H1 (cell line): ENCODE measurements at regions not wholly inside any gene's neighbourhood (a gene's known extent, or its start where the extent isn't known, plus 50 kb on each side); places are given as distances from the start of the nearest gene placed in this dataset.

ENCODE experiments used
- CTCF ChIA-PET: fragments of 300-600 bp; sonication (Branson Sonifier 250); formaldehyde crosslinking; loops from one replicate; lab custom pipeline; 2021; ENCODE audit not compliant: partially characterized antibody; lab: Charles Lee
- POLR2A ChIA-PET: fragments of 300-600 bp; sonication (Branson Sonifier 250); formaldehyde crosslinking; loops from one replicate; lab custom pipeline; 2021; ENCODE audit warnings: inconsistent platforms; ENCODE audit not compliant: partially characterized antibody; lab: Charles Lee
- DNase-seq, 2 experiments: peaks; one replicate each; pipeline versions ENCODE4 v3.0.0 to v3.0.0-alpha.2; 2010 to 2022; ENCODE audit warnings: low spot score in 2 of 2, low read depth in 1 of 2, mixed read lengths in 1 of 2
- FAIRE-seq: peaks from 2 replicates; lab custom pipeline; 2011; peaks lifted over from hg19 to GRCh38; lab: Jason Lieb, UNC
- H2AFZ ChIP-seq: 2 replicates; pipeline ENCODE4 v1.8.1; 2012; ENCODE audit warnings: low read length, inconsistent platforms
- H2AK5ac ChIP-seq: 2 replicates; pipeline ENCODE4 v1.6.1; 2013; ENCODE audit warnings: low read depth, low read length
- H2BK120ac ChIP-seq: replicated peaks from 2 replicates; pipeline ENCODE3; 2013; ENCODE audit warnings: low read depth, low read length, inconsistent platforms
- H2BK12ac ChIP-seq: 2 replicates; pipeline ENCODE4 v1.6.1; 2013; ENCODE audit warnings: low read depth, low read length
- H2BK15ac ChIP-seq: 2 replicates; pipeline ENCODE4 v1.6.1; 2013; ENCODE audit warnings: low read length
- H2BK20ac ChIP-seq: 2 replicates; pipeline ENCODE4 v1.6.1; 2013; ENCODE audit warnings: low read length
- H2BK5ac ChIP-seq: 2 replicates; pipeline ENCODE4 v1.6.1; 2013; ENCODE audit warnings: low read depth, low read length
- H3K14ac ChIP-seq: 2 replicates; pipeline ENCODE4 v1.6.1; 2013; ENCODE audit warnings: inconsistent platforms; ENCODE audit not compliant: insufficient read length
- H3K18ac ChIP-seq: 2 replicates; pipeline ENCODE4 v1.6.1; 2013; ENCODE audit warnings: low read length; ENCODE audit errors: extremely low read depth
- H3K23ac ChIP-seq: 2 replicates; pipeline ENCODE4 v1.6.1; 2013; ENCODE audit warnings: inconsistent platforms; ENCODE audit not compliant: insufficient read length
- H3K23me2 ChIP-seq: 2 replicates; pipeline ENCODE4 v1.6.1; 2013; ENCODE audit warnings: low read depth, low read length
- H3K27ac ChIP-seq: 2 replicates; pipeline ENCODE4 v1.6.1; 2011; ENCODE audit warnings: low read depth, low read length, inconsistent platforms
- H3K27me3 ChIP-seq, 4 experiments: replicated peaks in 1 of 4; 1 replicate in 1 of 4; 2 replicates in 3 of 4; pipeline versions ENCODE4 v1.6.1 to v1.8.1; 2011 to 2013; ENCODE audit warnings: low read length in 3 of 4, mild to moderate bottlenecking in 3 of 4, inconsistent platforms in 2 of 4, mixed read lengths in 2 of 4, moderate library complexity in 1 of 4; ENCODE audit not compliant: control insufficient read depth in 3 of 4, insufficient read depth in 3 of 4; ENCODE audit errors: extremely low read depth in 1 of 4
- H3K36me3 ChIP-seq, 4 experiments: 2 replicates each; pipeline versions ENCODE4 v1.6.1 to v1.8.1; 2011 to 2013; ENCODE audit warnings: mild to moderate bottlenecking in 4 of 4, low read length in 3 of 4, moderate library complexity in 2 of 4, control low read depth in 1 of 4, inconsistent platforms in 1 of 4; ENCODE audit not compliant: insufficient read depth in 4 of 4, control insufficient read depth in 2 of 4
- H3K4ac ChIP-seq: replicated peaks from 2 replicates; pipeline ENCODE3; 2013; ENCODE audit warnings: low read length, low read depth, mixed read lengths, inconsistent platforms; ENCODE audit not compliant: insufficient read length
- H3K4me1 ChIP-seq, 4 experiments: replicated peaks in 1 of 4; 1 replicate in 1 of 4; 2 replicates in 3 of 4; pipeline versions ENCODE4 v1.6.1 to v1.8.1; 2011 to 2013; ENCODE audit warnings: low read length in 3 of 4, inconsistent platforms in 2 of 4, mixed read lengths in 1 of 4; ENCODE audit not compliant: insufficient read depth in 4 of 4, control insufficient read depth in 3 of 4
- H3K4me2 ChIP-seq, 2 experiments: 2 replicates each; pipeline versions ENCODE4 v1.6.1 to v1.8.1; 2011 to 2013; ENCODE audit warnings: low read depth in 2 of 2, low read length in 2 of 2, control low read depth in 1 of 2, inconsistent platforms in 1 of 2, mild to moderate bottlenecking in 1 of 2; ENCODE audit not compliant: insufficient read depth in 1 of 2
- H3K4me3 ChIP-seq, 4 experiments: fragments of 200-600, 300-600 bp in 1 of 4; sonication (generic), shearing (Covaris generic), sonication (Bioruptor Twin) in 1 of 4; 2 replicates each; pipeline versions ENCODE4 v1.5.1 to v1.8.1; 2011 to 2016; ENCODE audit warnings: low read length in 4 of 4, low read depth in 3 of 4, control low read depth in 2 of 4, inconsistent platforms in 2 of 4, mild to moderate bottlenecking in 2 of 4, mixed read lengths in 1 of 4, moderate library complexity in 1 of 4; ENCODE audit not compliant: insufficient read depth in 2 of 4; ENCODE audit errors: extremely low read depth in 1 of 4
- H3K56ac ChIP-seq: replicated peaks from 2 replicates; pipeline ENCODE3; 2013; ENCODE audit warnings: low read depth, mild to moderate bottlenecking, mixed read lengths, low read length, inconsistent platforms; ENCODE audit not compliant: insufficient read length
- H3K79me1 ChIP-seq: 2 replicates; pipeline ENCODE4 v1.6.1; 2013; ENCODE audit warnings: low read depth, low read length, control low read depth
- H3K79me2 ChIP-seq, 2 experiments: 2 replicates each; pipeline versions ENCODE4 v1.6.1 to v1.8.1; 2012 to 2013; ENCODE audit warnings: low read length in 2 of 2, mild to moderate bottlenecking in 2 of 2, inconsistent platforms in 1 of 2; ENCODE audit not compliant: insufficient read depth in 2 of 2, control insufficient read depth in 1 of 2
- H3K9ac ChIP-seq, 4 experiments: replicated peaks in 1 of 4; 1 replicate in 1 of 4; 2 replicates in 3 of 4; pipeline versions ENCODE4 v1.6.1 to v1.8.1; 2011 to 2013; ENCODE audit warnings: low read depth in 3 of 4, low read length in 3 of 4, control low read depth in 2 of 4, mild to moderate bottlenecking in 2 of 4, moderate library complexity in 2 of 4, inconsistent platforms in 1 of 4; ENCODE audit errors: extremely low read depth in 1 of 4
- H3K9me3 ChIP-seq, 2 experiments: 2 replicates each; pipeline versions ENCODE4 v1.6.1 to v1.8.1; 2012 to 2013; ENCODE audit warnings: mild to moderate bottlenecking in 2 of 2, moderate library complexity in 2 of 2, control low read depth in 1 of 2, inconsistent platforms in 1 of 2, low read depth in 1 of 2, low read length in 1 of 2, mixed read lengths in 1 of 2; ENCODE audit not compliant: insufficient read depth in 2 of 2
- H4K20me1 ChIP-seq, 2 experiments: replicated peaks in 1 of 2; 2 replicates each; pipeline versions ENCODE3 to v1.8.1; 2011 to 2013; ENCODE audit warnings: inconsistent platforms in 2 of 2, low read length in 2 of 2, mild to moderate bottlenecking in 1 of 2; ENCODE audit not compliant: insufficient read depth in 2 of 2, control insufficient read depth in 1 of 2
- H4K5ac ChIP-seq: 2 replicates; pipeline ENCODE4 v1.6.1; 2013; ENCODE audit warnings: low read length, low read depth, mixed read lengths, inconsistent platforms; ENCODE audit not compliant: insufficient read length
- H4K8ac ChIP-seq: 2 replicates; pipeline ENCODE4 v1.8.0; 2013; ENCODE audit warnings: mild to moderate bottlenecking, moderate library complexity, low read length, inconsistent platforms; ENCODE audit not compliant: insufficient read depth; ENCODE audit errors: extremely low read depth
- H4K91ac ChIP-seq: replicated peaks from 2 replicates; pipeline ENCODE3; 2013; ENCODE audit warnings: low read length, mixed read lengths, inconsistent platforms; ENCODE audit not compliant: insufficient read length
- CREB1 ChIP-seq: IDR thresholded peaks from 2 replicates; pipeline ENCODE4 v1.6.1; 2012; ENCODE audit warnings: inconsistent platforms
- FOSL1 ChIP-seq: IDR thresholded peaks from 2 replicates; pipeline ENCODE4 v1.6.1; 2011; ENCODE audit warnings: mild to moderate bottlenecking, low read depth, low read length, moderate library complexity; ENCODE audit not compliant: insufficient read depth
- GABPA ChIP-seq: IDR thresholded peaks from 2 replicates; pipeline ENCODE4 v1.6.1; 2011; ENCODE audit warnings: mild to moderate bottlenecking, low read length, moderate library complexity, borderline replicate concordance; ENCODE audit not compliant: insufficient read depth
- GTF2F1 ChIP-seq: IDR thresholded peaks from 2 replicates; pipeline ENCODE4 v1.6.1; 2012; ENCODE audit warnings: low read depth, low read length, improper control_type of control experiment, borderline replicate concordance
- JUN ChIP-seq: IDR thresholded peaks from 2 replicates; pipeline ENCODE4 v1.6.1; 2011; ENCODE audit warnings: low read depth, mild to moderate bottlenecking, improper control_type of control experiment, low read length
- JUND ChIP-seq: IDR thresholded peaks from 2 replicates; pipeline ENCODE4 v1.6.1; 2011; ENCODE audit warnings: mild to moderate bottlenecking, improper control_type of control experiment, low read length
- PHF8 ChIP-seq: fragments of 200-600 bp; sonication (generic); conservative IDR thresholded peaks from 2 replicates; pipeline ENCODE4 v1.7.1; 2012; ENCODE audit warnings: low read depth, mild to moderate bottlenecking, inconsistent platforms, low read length, moderate library complexity
- SIX5 ChIP-seq: IDR thresholded peaks from 2 replicates; pipeline ENCODE4 v1.6.1; 2011; ENCODE audit warnings: mild to moderate bottlenecking, low read depth, low read length
- SP2 ChIP-seq: IDR thresholded peaks from 2 replicates; pipeline ENCODE4 v1.6.1; 2012; ENCODE audit warnings: mild to moderate bottlenecking, low read length, inconsistent platforms
- SP4 ChIP-seq: IDR thresholded peaks from 2 replicates; pipeline ENCODE4 v1.6.1; 2012; ENCODE audit warnings: low read length, inconsistent platforms
- TEAD4 ChIP-seq: IDR thresholded peaks from 2 replicates; pipeline ENCODE4 v1.6.1; 2012; ENCODE audit warnings: low read depth, low read length, inconsistent platforms, mixed read lengths
- YY1 ChIP-seq: IDR thresholded peaks from 2 replicates; pipeline ENCODE4 v1.6.1; 2011; ENCODE audit warnings: low read depth, mild to moderate bottlenecking, low read length
- WGBS, 2 experiments: shearing (Covaris generic) in 1 of 2; methylation state at CpG; one replicate each; pipeline versions ENCODE4 v1.1.6 to v1.1.7; 2013 to 2015; ENCODE audit warnings: low lambda C conversion rate in 2 of 2, mixed read lengths in 2 of 2, inconsistent platforms in 1 of 2, low coverage in 1 of 2, missing lambda C conversion rate in 1 of 2; ENCODE audit not compliant: insufficient replicate concordance in 2 of 2, insufficient coverage in 1 of 2, insufficient read length in 1 of 2; ENCODE audit errors: extremely low coverage in 1 of 2, missing lambda C conversion rate in 1 of 2; 5-methylcytosine and 5-hydroxymethylcytosine counted together
- TF ChIP-seq, protein P1 (sequence below), 3 experiments: IDR thresholded peaks; 1 replicate in 2 of 3; 2 replicates in 1 of 3; pipeline versions ENCODE4 v1.5.1 to v1.6.1; 2011; ENCODE audit warnings: low read length in 3 of 3, mild to moderate bottlenecking in 3 of 3, inconsistent platforms in 2 of 3, low read depth in 1 of 3, moderate library complexity in 1 of 3; ENCODE audit not compliant: insufficient read depth in 1 of 3; ENCODE audit errors: control extremely low read depth in 1 of 3

DNA sequence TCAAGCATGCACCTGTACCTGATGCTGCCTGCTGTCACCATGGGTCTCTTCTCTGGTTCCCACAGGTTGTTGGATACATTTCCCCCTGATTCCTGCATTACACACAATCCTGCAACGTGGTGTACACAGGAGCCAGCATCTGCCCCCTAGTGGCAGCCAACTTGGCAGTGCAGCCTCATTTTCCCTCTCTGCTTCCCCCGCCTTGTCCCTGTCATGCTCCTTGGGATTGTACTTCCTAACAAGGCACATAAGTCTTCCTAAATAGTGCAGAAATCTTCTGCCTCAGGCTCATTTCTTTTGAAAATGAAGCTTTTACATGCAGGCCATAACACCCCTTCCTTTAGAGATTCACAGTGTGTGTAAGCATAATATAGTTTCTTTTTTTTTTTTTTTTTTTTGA lies 387.5 kb downstream of the CCSER2 start:
- Histone ChIP-seq H3K4ac (no peak overlapping the region), H2BK20ac (no peak overlapping the region), H3K23ac (no peak overlapping the region), H3K14ac (no peak overlapping the region), H2BK15ac (no peak overlapping the region), H3K79me1 (no peaks in the 10 kb centered on the region), H3K79me2 (no peaks in the 10 kb centered on the region), H4K20me1 (no peaks in the 10 kb centered on the region), H2BK5ac (no peak overlapping the region), H4K8ac (no peak overlapping the region; the same call in 1 of the 2 replicates), H4K91ac (no peak overlapping the region), H3K9me3 (no peaks in the 10 kb centered on the region), H2BK120ac (no peak overlapping the region), H3K4me3 (no peak overlapping the region), H3K18ac (no peak overlapping the region), H3K9ac (no peak overlapping the region), H3K27ac (no peak overlapping the region), H2BK12ac (no peak overlapping the region), H3K56ac (no peak overlapping the region), H4K5ac (no peak overlapping the region), H2AFZ (peak overlapping the region; percentile 100), H3K4me2 (no peak overlapping the region), H3K4me1 (no peaks in the 10 kb centered on the region), H2AK5ac (no peak overlapping the region), H3K27me3 (no peaks in the 10 kb centered on the region), H3K36me3 (no peaks in the 10 kb centered on the region), H3K23me2 (peaks cover 2% of the 10 kb centered on the region; the same call in 1 of the 2 replicates)
- ChIA-PET CTCF (interaction anchor here (0.6 to 6.3 kb wide), 43 partner anchors 8 to 896 kb away, joined by 3 to 36 read pairs (median 4); no protein-coding TSS in a partner anchor), POLR2A (no interaction called here)
- FAIRE-seq (peak; percentile 65), DNase-seq (peak; percentile 34 to 76)
- WGBS, 2 experiments, result 30% methylated on average over 2 of the region's 2 CpGs; no CpG with 5 or more reads in 1 of the 2 experiments
- TF ChIP-seq CREB1 (peak; percentile 34; the same call in 1 of the 2 replicates), JUN (no peak), TEAD4 (no peak), SP2 (no peak), FOSL1 (no peak), PHF8 (no peak), JUND (no peak), YY1 (0 out of 2 replicates have a peak, but pooled peaks have one; percentile 8), SP4 (no peak), GABPA (no peak), SIX5 (no peak), GTF2F1 (no peak)
- TF ChIP-seq, protein P1, sequence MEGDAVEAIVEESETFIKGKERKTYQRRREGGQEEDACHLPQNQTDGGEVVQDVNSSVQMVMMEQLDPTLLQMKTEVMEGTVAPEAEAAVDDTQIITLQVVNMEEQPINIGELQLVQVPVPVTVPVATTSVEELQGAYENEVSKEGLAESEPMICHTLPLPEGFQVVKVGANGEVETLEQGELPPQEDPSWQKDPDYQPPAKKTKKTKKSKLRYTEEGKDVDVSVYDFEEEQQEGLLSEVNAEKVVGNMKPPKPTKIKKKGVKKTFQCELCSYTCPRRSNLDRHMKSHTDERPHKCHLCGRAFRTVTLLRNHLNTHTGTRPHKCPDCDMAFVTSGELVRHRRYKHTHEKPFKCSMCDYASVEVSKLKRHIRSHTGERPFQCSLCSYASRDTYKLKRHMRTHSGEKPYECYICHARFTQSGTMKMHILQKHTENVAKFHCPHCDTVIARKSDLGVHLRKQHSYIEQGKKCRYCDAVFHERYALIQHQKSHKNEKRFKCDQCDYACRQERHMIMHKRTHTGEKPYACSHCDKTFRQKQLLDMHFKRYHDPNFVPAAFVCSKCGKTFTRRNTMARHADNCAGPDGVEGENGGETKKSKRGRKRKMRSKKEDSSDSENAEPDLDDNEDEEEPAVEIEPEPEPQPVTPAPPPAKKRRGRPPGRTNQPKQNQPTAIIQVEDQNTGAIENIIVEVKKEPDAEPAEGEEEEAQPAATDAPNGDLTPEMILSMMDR (IDR thresholded peaks at IDR 0.05; ENCODE audit: control extremely low read depth in 1 of 3, insufficient read depth in 1 of 3, low read depth in 1 of 3, low read length in 3 of 3), result peak; percentile 93 to 100 (median 99)
